HUES48 (cell line): ENCODE measurements at regions not wholly inside any gene's neighbourhood (a gene's known extent, or its start where the extent isn't known, plus 50 kb on each side); places are given as distances from the start of the nearest gene placed in this dataset.
"Not testable (repeated sequence)": the region's sequence is repeated elsewhere in the genome, so short reads cannot be mapped to it uniquely, and the experiment has no call there.

ENCODE experiments used
- H3K27ac ChIP-seq: one replicate; pipeline ENCODE4 v1.7.0; 2013; ENCODE audit warnings: low read depth, low read length, inconsistent platforms
- H3K27me3 ChIP-seq: 2 replicates; pipeline ENCODE4 v1.6.1; 2013; ENCODE audit warnings: mild to moderate bottlenecking, low read length; ENCODE audit not compliant: control insufficient read depth, insufficient read depth
- H3K36me3 ChIP-seq: 2 replicates; pipeline ENCODE4 v1.6.1; 2013; ENCODE audit warnings: low read length; ENCODE audit not compliant: control insufficient read depth, insufficient read depth
- H3K4me1 ChIP-seq: 2 replicates; pipeline ENCODE4 v1.6.1; 2013; ENCODE audit warnings: mild to moderate bottlenecking, low read length; ENCODE audit not compliant: control insufficient read depth, insufficient read depth
- H3K4me3 ChIP-seq: 2 replicates; pipeline ENCODE4 v1.5.1; 2013; ENCODE audit warnings: mild to moderate bottlenecking, low read depth, low read length
- H3K9ac ChIP-seq: 2 replicates; pipeline ENCODE4 v1.6.1; 2013; ENCODE audit warnings: mild to moderate bottlenecking, low read depth, low read length, moderate library complexity
- H3K9me3 ChIP-seq: 2 replicates; pipeline ENCODE4 v1.6.1; 2013; ENCODE audit warnings: low read length; ENCODE audit not compliant: control insufficient read depth, insufficient read depth

DNA sequence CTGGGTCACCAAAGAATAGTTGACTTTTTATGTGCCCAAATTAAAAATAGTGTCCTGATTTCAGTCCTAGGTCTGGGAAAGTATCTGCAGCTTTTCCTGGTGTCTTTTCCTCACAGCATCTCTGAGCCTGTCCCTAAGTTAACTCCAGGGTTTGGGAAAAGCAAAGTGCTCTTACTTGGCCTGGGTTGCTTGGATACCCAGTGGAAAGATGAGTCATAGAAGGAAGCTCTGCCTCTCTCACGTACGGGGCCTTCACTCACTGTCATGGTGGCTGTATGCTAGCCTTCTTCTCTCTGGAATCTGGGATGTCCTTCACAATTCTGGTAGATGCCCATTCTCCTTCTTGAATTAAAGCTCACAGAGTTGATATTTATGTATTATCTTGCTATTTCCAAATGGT, 607.3 kb downstream of the ANKRD50 start:
- Histone ChIP-seq H3K27ac (no peak overlapping the region), H3K9ac (no peak overlapping the region), H3K4me1 (no peaks in the 10 kb centered on the region), H3K36me3 (no peaks in the 10 kb centered on the region), H3K9me3 (no peaks in the 10 kb centered on the region), H3K4me3 (no peak overlapping the region), H3K27me3 (no peaks in the 10 kb centered on the region)

DNA sequence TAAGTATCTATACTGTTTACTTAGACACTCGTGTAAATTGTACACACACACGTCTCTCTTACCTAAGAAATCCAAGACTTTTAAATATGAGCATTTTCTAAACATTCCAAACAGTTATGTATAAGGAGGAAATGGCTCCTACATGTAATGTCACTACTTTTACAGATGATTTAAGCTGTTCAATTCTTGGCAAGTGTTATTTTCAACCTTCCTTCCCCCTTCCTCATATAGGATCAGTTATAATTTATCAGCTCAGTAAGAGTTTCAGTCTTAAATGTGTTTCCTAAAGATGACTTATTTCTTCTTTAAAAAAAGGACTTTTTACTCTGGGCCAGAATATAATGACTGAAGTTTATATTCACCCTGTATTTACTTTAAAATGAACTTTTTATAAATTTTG, 601.1 kb downstream of the ANKRD50 start:
- Histone ChIP-seq H3K27me3 (no peaks in the 10 kb centered on the region), H3K9me3 (no peaks in the 10 kb centered on the region), H3K9ac (no peak overlapping the region), H3K4me3 (no peak overlapping the region), H3K36me3 (no peaks in the 10 kb centered on the region), H3K27ac (no peak overlapping the region), H3K4me1 (no peaks in the 10 kb centered on the region)

DNA sequence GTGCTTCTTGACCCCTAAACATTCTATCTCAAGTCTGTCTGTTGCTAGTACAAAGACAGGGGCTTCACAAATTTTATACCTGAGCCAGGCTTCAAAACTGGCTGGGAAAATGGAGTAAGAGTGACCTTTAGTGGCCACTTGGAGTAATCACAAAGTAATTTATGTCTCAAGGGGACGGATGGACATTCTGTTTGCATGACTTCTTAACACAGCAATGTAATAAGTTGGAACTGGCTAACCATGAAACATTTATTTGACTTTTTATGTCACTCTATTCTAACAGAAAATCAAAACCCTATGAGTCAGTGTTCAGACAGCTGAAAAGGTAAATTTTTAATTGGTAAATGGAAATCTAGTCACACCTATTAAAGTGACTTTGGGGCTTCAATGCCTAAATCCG, 600.6 kb downstream of the ANKRD50 start:
- H3K9ac ChIP-seq = no peak overlapping the region
- H3K4me3 ChIP-seq = no peak overlapping the region
- H3K9me3 ChIP-seq = no peaks in the 10 kb centered on the region
- no peaks in the 10 kb centered on the region for H3K4me1 ChIP-seq
- H3K36me3 ChIP-seq = no peaks in the 10 kb centered on the region
- no peaks in the 10 kb centered on the region for H3K27me3 ChIP-seq
- no peak overlapping the region for H3K27ac ChIP-seq

DNA sequence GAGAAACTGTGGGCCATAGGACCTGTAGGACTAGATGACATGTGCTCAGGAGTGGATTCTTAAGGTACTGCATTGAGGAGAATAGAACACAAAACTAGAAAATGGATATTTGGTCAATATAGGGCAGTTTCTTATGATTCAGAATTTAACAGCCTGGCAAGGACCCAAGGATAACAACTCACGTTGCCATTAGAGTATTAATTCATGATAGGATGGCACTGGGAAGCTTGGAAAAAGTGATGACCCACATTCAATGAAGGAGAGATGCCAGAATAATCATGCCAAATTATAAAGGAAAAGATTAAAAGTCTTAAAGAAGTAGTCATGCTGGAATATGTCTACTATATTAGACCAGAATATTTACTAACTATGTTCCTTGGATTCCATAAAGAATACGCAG, 594.5 kb downstream of the ANKRD50 start:
- Histone ChIP-seq H3K9me3 (no peaks in the 10 kb centered on the region), H3K36me3 (no peaks in the 10 kb centered on the region), H3K9ac (no peak overlapping the region), H3K4me1 (no peaks in the 10 kb centered on the region), H3K27ac (no peak overlapping the region), H3K4me3 (no peak overlapping the region), H3K27me3 (no peaks in the 10 kb centered on the region)

DNA sequence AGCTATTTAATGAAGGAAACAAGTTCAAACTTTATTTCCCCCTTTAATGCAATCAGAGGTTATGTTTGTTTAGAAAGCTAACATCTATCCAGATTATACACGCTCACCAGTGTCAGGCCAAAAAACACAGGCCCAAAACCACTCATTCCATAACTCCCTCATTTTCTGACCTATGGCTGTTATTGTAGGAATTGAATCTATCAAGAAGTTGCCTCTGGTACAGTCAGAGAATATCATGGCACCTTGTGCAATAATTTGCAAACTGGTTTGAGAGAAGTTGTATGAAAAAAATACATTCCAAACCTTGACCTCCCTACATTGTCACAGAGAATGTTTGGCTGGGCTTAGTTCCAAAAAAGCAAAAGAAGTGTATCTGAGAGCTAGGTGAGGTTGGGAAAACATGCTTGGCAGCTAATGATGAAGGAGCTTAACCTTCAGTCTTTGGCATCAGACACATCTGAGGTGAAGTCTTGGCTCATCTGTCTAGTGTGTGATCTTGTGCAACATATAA, 591.0 kb downstream of the ANKRD50 start:
- H3K4me3 ChIP-seq = no peak overlapping the region
- H3K36me3 ChIP-seq = no peaks in the 10 kb centered on the region
- no peaks in the 10 kb centered on the region for H3K9me3 ChIP-seq
- H3K9ac ChIP-seq = no peak overlapping the region
- H3K27me3 ChIP-seq = no peaks in the 10 kb centered on the region
- H3K27ac ChIP-seq = no peak overlapping the region
- H3K4me1 ChIP-seq = no peaks in the 10 kb centered on the region

DNA sequence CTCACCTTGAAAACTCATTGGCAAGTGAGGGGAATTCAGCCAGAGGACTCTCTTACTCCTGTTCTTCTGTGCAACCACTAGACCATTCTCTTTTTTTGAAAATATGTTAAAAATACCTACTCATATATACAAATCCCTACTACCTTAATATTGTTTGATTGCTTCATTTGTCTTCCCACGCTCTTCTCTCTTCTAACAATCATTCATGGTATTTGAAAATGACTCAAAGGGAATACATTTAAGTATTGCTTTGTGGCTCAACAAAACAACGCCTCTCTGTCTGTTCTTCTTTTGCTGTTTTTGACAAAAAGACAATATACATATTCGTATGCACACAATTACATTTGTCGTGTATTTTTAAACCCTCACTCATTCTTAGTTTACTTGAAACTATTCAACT, 589.4 kb downstream of the ANKRD50 start:
- Histone ChIP-seq H3K27me3 (no peaks in the 10 kb centered on the region), H3K36me3 (no peaks in the 10 kb centered on the region), H3K27ac (no peak overlapping the region), H3K4me3 (no peak overlapping the region), H3K9me3 (no peaks in the 10 kb centered on the region), H3K4me1 (no peaks in the 10 kb centered on the region), H3K9ac (no peak overlapping the region)

DNA sequence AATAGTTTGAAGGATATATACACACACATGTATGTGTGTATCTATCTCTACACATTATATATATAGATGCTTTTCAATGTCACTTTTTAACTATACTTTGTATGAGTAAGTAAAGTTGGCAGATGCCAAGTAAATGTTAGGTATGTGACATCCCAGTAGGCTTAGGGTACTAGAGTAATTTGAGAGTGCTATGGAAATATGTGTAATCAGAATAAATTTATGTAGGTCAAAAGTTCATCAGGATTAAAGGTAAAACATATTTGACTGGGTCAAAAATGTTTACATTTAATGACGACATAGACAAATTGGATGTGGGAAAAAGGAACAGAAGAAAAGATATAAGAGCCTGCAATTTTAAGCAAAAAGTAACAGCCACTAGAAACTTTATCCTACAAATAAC, 588.8 kb downstream of the ANKRD50 start:
- H3K4me1 ChIP-seq = no peaks in the 10 kb centered on the region
- H3K27ac ChIP-seq = no peak overlapping the region
- no peaks in the 10 kb centered on the region for H3K27me3 ChIP-seq
- H3K9me3 ChIP-seq = no peaks in the 10 kb centered on the region
- no peaks in the 10 kb centered on the region for H3K36me3 ChIP-seq
- no peak overlapping the region for H3K4me3 ChIP-seq
- H3K9ac ChIP-seq = no peak overlapping the region

DNA sequence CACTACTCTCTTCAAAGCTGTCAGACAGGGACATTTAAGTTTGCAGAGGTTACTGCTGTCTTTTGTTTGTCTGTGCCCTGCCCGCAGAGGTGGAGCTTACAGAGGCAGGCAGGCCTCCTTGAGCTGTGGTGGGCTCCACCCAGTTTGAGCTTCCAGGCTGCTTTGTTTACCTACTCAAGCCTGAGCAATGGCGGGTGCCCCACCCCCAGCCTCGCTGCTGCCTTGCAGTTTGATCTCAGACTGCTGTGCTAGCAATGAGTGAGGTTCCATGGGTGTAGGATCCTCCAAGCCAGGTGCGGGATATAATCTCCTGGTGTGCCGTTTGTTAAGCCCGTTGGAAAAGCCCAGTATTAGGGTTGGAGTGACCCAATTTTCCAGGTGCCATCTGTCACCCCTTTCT, 581.2 kb downstream of the ANKRD50 start:
- H3K4me1 ChIP-seq, H3K27ac ChIP-seq, H3K9ac ChIP-seq, H3K27me3 ChIP-seq, H3K4me3 ChIP-seq, H3K36me3 ChIP-seq: not testable (repeated sequence)
- H3K9me3 ChIP-seq = peaks cover 21% of the 10 kb centered on the region

DNA sequence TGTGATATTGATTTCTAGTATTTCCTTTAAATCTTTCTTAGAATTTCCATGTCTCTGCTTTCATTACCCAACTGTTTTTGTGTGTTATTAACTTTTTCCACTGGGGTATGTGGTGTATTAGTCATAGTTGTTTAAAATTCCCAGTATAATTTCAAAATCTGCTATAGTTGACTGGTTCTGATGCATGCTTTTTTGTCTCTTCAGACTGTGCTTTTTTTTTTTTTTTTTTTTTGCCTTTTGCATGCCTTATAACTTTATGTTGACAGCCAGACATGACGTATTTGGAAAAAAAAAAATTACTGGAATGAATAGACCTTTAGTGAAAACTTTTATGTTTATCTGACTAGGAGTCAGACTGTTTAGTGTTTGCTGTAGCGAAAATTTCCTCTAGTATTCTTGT, 580.4 kb downstream of the ANKRD50 start:
- H3K9me3 ChIP-seq = peaks cover 21% of the 10 kb centered on the region
- no peaks in the 10 kb centered on the region for H3K4me1 ChIP-seq
- H3K27ac ChIP-seq = no peak overlapping the region
- no peaks in the 10 kb centered on the region for H3K36me3 ChIP-seq
- no peaks in the 10 kb centered on the region for H3K27me3 ChIP-seq
- H3K4me3 ChIP-seq = no peak overlapping the region
- no peak overlapping the region for H3K9ac ChIP-seq

DNA sequence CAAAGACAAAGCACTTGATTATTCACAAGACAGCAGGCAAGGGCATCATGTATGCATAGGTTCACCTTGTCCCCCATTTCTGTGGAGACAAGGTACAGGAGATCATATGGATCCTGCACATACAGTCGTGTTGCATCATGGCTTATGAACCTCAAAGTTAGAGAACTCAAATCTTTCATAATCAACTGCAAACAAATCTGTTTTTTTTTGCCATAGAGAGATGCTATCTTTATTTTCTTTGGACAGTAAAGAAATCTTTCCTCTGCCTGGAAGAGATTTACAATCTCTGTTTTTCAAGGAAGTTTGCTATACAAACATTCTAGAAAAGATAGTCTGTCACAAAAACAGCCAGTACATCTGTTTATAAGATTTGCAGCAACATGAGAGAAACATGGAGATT, 578.8 kb downstream of the ANKRD50 start:
- Histone ChIP-seq H3K27me3 (no peaks in the 10 kb centered on the region), H3K27ac (no peak overlapping the region)

DNA sequence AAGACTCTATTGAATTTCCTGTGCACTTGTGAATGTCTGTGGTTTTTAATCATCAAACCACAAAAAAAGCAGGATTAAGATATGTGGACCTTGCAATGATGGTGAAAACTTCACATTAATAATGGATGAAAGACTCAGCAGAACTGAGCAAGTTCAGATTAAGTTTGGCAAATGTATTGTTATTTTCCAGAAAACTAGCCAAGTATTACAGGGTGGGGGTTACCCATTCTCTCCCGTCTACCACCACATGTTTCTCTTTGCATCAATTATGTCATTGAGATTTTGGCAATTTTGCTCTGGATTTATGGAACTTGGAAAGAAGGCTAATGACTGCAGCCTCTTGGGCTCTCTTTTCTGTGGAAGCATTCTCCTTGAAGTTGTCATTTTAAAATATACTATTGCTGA, 577.1 kb downstream of the ANKRD50 start:
- no peaks in the 10 kb centered on the region for H3K4me1 ChIP-seq
- H3K4me3 ChIP-seq = no peak overlapping the region
- no peaks in the 10 kb centered on the region for H3K36me3 ChIP-seq
- no peak overlapping the region for H3K9ac ChIP-seq
- H3K27ac ChIP-seq = no peak overlapping the region
- H3K9me3 ChIP-seq = peaks cover 20% of the 10 kb centered on the region
- H3K27me3 ChIP-seq = no peaks in the 10 kb centered on the region

More for the DNA sequence above, 578.8 kb downstream of the ANKRD50 start:
- Histone ChIP-seq H3K9me3 (peaks cover 21% of the 10 kb centered on the region), H3K4me3 (no peak overlapping the region), H3K36me3 (no peaks in the 10 kb centered on the region), H3K9ac (no peak overlapping the region), H3K4me1 (no peaks in the 10 kb centered on the region)

DNA sequence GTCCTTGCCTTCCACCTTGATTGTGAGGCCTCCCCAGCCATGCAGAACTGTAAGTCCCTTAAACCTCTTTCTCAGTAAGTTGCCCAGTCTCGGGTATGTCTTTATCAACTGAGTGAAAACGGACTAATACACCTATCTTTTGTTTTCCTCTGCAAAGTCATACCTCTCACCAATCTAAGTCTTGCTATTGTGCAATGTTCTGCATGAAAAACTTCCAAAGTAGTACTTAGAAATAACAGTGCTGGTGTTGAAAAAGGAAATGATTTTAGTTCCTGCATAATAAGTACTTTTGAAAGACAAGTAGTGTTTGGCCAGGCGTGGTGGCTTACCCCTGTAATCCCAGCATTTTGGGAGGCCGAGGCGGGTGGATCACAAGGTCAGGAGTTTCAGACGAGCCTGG, 573.5 kb downstream of the ANKRD50 start:
- no peak overlapping the region for H3K27ac ChIP-seq
- no peak overlapping the region for H3K9ac ChIP-seq
- H3K27me3 ChIP-seq = no peaks in the 10 kb centered on the region
- H3K36me3 ChIP-seq = no peaks in the 10 kb centered on the region
- no peak overlapping the region for H3K4me3 ChIP-seq
- H3K9me3 ChIP-seq = 0 out of 2 replicates have a peak, but pooled peaks cover under 1% of the 10 kb centered on the region
- H3K4me1 ChIP-seq = no peaks in the 10 kb centered on the region
